ENCODE measurements at regions not wholly inside any gene's neighbourhood (a gene's known extent, or its start where the extent isn't known, plus 50 kb on each side); places are given as distances from the start of the nearest gene placed in this dataset.
A peak's percentile ranks its signal among the peaks of the same experiment; 100 is the strongest.

GRCh38 chr6:169953686-169954085 is 202.3 kb downstream of the ERMARD start:
- in situ Hi-C loops (cut with MboI; ENCODE audit: low sequenced_read_pairs, unreplicated experiment) = no loop called here
- TF ChIP-seq, protein P1, sequence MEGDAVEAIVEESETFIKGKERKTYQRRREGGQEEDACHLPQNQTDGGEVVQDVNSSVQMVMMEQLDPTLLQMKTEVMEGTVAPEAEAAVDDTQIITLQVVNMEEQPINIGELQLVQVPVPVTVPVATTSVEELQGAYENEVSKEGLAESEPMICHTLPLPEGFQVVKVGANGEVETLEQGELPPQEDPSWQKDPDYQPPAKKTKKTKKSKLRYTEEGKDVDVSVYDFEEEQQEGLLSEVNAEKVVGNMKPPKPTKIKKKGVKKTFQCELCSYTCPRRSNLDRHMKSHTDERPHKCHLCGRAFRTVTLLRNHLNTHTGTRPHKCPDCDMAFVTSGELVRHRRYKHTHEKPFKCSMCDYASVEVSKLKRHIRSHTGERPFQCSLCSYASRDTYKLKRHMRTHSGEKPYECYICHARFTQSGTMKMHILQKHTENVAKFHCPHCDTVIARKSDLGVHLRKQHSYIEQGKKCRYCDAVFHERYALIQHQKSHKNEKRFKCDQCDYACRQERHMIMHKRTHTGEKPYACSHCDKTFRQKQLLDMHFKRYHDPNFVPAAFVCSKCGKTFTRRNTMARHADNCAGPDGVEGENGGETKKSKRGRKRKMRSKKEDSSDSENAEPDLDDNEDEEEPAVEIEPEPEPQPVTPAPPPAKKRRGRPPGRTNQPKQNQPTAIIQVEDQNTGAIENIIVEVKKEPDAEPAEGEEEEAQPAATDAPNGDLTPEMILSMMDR (IDR thresholded peaks at IDR 0.05; ENCODE audit: borderline replicate concordance, control extremely low read depth, extremely low read depth, insufficient read depth, missing control alignments) = no peak
- no peak for DNase-seq (ENCODE audit: low spot score)

GRCh38 chr6:169950558-169950957 is 199.1 kb downstream of the ERMARD start:
- no peak for DNase-seq (ENCODE audit: low spot score)
- in situ Hi-C loops (cut with MboI; ENCODE audit: low sequenced_read_pairs, unreplicated experiment) = no loop called here
- TF ChIP-seq, protein P1 (IDR thresholded peaks at IDR 0.05; ENCODE audit: borderline replicate concordance, control extremely low read depth, extremely low read depth, insufficient read depth, missing control alignments) = peak; percentile 19

DNA sequence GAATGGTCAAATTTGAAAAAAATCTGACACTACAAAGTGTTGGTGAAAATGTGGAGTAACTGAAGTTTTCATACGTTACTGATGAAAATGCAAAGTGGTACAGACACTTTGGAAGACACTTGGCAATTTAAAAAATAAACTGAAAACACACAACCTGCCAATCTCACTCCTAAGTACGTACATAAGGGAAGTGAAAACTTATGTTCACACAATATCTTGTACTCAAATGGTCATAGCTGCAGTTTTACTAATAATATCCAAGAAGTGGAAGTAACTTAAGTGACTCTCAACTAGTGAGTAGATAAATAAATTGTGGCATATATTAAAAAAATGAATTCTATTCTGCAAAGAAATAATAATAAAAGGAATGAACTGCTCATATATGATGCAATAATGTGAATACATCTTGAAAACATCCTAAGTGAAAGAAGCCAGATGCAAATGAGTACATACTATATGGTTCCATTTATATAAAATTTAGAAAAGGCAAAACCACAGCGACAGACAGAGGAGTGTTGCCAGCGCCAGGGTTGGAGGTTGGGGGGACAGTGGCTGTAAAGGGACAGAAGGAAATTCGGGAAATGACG is 198.2 kb downstream of the ERMARD start:
- TF ChIP-seq, protein P1 (IDR thresholded peaks at IDR 0.05; ENCODE audit: borderline replicate concordance, control extremely low read depth, extremely low read depth, insufficient read depth, missing control alignments) = no peak
- in situ Hi-C loops (cut with MboI; ENCODE audit: low sequenced_read_pairs, unreplicated experiment) = no loop called here
- no peak for DNase-seq (ENCODE audit: low spot score)

DNA sequence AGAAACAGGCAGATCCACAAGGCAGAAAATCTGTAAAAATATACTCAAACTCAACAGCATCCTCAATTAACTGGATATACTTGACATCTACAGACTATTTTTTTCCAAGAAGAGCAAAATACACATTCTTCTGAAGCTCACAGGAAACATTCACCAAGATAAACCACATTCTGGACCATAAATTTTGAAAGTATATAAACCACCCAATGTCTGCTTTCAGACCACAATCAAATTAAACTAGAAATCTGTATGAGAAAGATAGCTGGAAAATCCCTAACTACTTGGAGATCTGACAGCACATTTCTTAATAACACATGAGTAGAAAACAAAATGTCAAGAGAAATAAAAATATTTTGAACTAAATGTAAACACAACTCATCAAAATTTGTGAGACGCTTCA is 195.5 kb downstream of the ERMARD start:
- in situ Hi-C loops (cut with MboI; ENCODE audit: low sequenced_read_pairs, unreplicated experiment) = no loop called here
- no peak for DNase-seq (ENCODE audit: low spot score)
- TF ChIP-seq, protein P1 (IDR thresholded peaks at IDR 0.05; ENCODE audit: borderline replicate concordance, control extremely low read depth, extremely low read depth, insufficient read depth, missing control alignments) = no peak

GRCh38 chr6:169945117-169945516 is 193.7 kb downstream of the ERMARD start:
- TF ChIP-seq, protein P1 (IDR thresholded peaks at IDR 0.05; ENCODE audit: borderline replicate concordance, control extremely low read depth, extremely low read depth, insufficient read depth, missing control alignments) = no peak
- in situ Hi-C loops (cut with MboI; ENCODE audit: low sequenced_read_pairs, unreplicated experiment) = no loop called here
- no peak for DNase-seq (ENCODE audit: low spot score)

DNA sequence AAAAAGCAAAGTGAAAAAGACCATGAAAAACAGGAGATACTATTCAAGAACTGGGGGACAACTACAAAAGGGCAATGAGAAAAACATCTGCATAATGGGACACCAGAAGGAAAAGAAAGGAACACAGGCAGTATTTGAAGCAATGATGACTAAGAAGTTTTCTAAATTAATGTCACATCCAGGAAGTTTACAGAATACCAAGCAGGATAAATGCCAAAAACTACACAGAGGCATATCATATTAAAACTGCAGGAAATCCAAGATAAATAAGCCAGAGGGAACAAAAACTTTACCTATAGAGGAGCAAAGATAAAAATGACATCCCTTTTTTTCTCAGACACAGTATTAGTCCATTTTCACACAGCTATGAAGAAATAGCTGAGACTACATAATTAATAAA is 193.0 kb downstream of the ERMARD start:
- TF ChIP-seq, protein P1 (IDR thresholded peaks at IDR 0.05; ENCODE audit: borderline replicate concordance, control extremely low read depth, extremely low read depth, insufficient read depth, missing control alignments) = no peak
- DNase-seq (ENCODE audit: low spot score) = no peak
- in situ Hi-C loops (cut with MboI; ENCODE audit: low sequenced_read_pairs, unreplicated experiment) = no loop called here

GRCh38 chr6:169944061-169944337 is 192.6 kb downstream of the ERMARD start:
- TF ChIP-seq, protein P1 (IDR thresholded peaks at IDR 0.05; ENCODE audit: borderline replicate concordance, control extremely low read depth, extremely low read depth, insufficient read depth, missing control alignments) = no peak
- no peak for DNase-seq (ENCODE audit: low spot score)
- in situ Hi-C loops (cut with MboI; ENCODE audit: low sequenced_read_pairs, unreplicated experiment) = no loop called here
